HCT116 (cell line): ENCODE measurements at regions not wholly inside any gene's neighbourhood (a gene's known extent, or its start where the extent isn't known, plus 50 kb on each side); places are given as distances from the start of the nearest gene placed in this dataset.

Experiments
- ATF3 ChIP-seq: IDR thresholded peaks from 2 replicates; pipeline ENCODE4 v1.6.1; 2012
- CTCF ChIP-seq, 3 experiments: fragments of 200-600 bp in 1 of 3; sonication (generic) in 1 of 3; IDR thresholded peaks in 2 of 3; conservative IDR thresholded peaks in 1 of 3; 2 replicates each; pipeline ENCODE4 v1.5.1; 2012 to 2017; ENCODE audit warnings: low read depth in 2 of 3, low read length in 2 of 3, antibody characterized with exemption in 1 of 3, borderline replicate concordance in 1 of 3, control low read depth in 1 of 3, mild to moderate bottlenecking in 1 of 3, mixed read lengths in 1 of 3, mixed run types in 1 of 3, moderate library complexity in 1 of 3; ENCODE audit not compliant: insufficient read depth in 1 of 3
- EGR1 ChIP-seq: IDR thresholded peaks from 2 replicates; pipeline ENCODE4 v1.6.1; 2012; ENCODE audit warnings: low read depth
- EZH2 ChIP-seq: fragments of 200-600 bp; sonication (generic); IDR thresholded peaks from 2 replicates; pipeline ENCODE4 v1.6.1; 2017; ENCODE audit warnings: antibody characterized with exemption, mixed run types
- EZH2phosphoT487 ChIP-seq: fragments of 200-600 bp; IDR thresholded peaks from 2 replicates; pipeline ENCODE4 v1.6.1; 2018; ENCODE audit warnings: antibody characterized with exemption, borderline replicate concordance
- JUND ChIP-seq: IDR thresholded peaks from 2 replicates; pipeline ENCODE4 v1.6.1; 2012
- POLR2A ChIP-seq: IDR thresholded peaks from 2 replicates; pipeline ENCODE4 v1.7.0; 2011; ENCODE audit warnings: borderline replicate concordance; ENCODE audit not compliant: insufficient read depth, insufficient read length; ENCODE audit errors: extremely low read depth
- POLR2AphosphoS5 ChIP-seq: IDR thresholded peaks from 2 replicates; pipeline ENCODE4 v1.6.1; 2011; ENCODE audit warnings: mild to moderate bottlenecking, low read depth, low read length, moderate library complexity
- RAD21 ChIP-seq: IDR thresholded peaks from 2 replicates; pipeline ENCODE4 v1.6.1; 2012; ENCODE audit warnings: low read depth, mild to moderate bottlenecking
- SIN3A ChIP-seq: IDR thresholded peaks from 2 replicates; pipeline ENCODE4 v1.6.1; 2012; ENCODE audit warnings: low read depth
- TCF7L2 ChIP-seq: IDR thresholded peaks from 2 replicates; pipeline ENCODE4 v1.7.0; 2011; ENCODE audit warnings: borderline replicate concordance, inconsistent platforms; ENCODE audit not compliant: insufficient read depth, insufficient read length; ENCODE audit errors: extremely low read depth
- ZBTB33 ChIP-seq: IDR thresholded peaks from 2 replicates; pipeline ENCODE4 v1.6.1; 2011; ENCODE audit warnings: mild to moderate bottlenecking, low read length, moderate library complexity; ENCODE audit not compliant: insufficient replicate concordance; ENCODE audit errors: extremely low read depth
- ZNF274 ChIP-seq: fragments of 200-500 bp; sonication (Bioruptor generic); IDR thresholded peaks from 2 replicates; pipeline ENCODE4 v1.6.1; 2014; ENCODE audit warnings: mild to moderate bottlenecking, low read depth, low read length, inconsistent platforms

- TF ChIP-seq ATF3 (no peak), CTCF (IDR thresholded peaks at IDR 0.05 in 2 of 3, conservative IDR thresholded peaks at IDR 0.05 in 1 of 3; ENCODE audit: borderline replicate concordance in 1 of 3, insufficient read depth in 1 of 3, low read depth in 2 of 3, low read length in 2 of 3) (no peak), RAD21 (no peak), EZH2phosphoT487 (no peak), POLR2AphosphoS5 (no peak), TCF7L2 (no peak), POLR2A (no peak), SIN3A (no peak), EGR1 (no peak), EZH2 (no peak), ZBTB33 (no peak), ZNF274 (no peak), JUND (no peak)
These were observed 1037.4 kb downstream of the NLGN4Y start for GRCh38 chrY:15561501-15562289.
